Small intestine (tissue), 7 donors: ENCODE measurements at regions not wholly inside any gene's neighbourhood (a gene's known extent, or its start where the extent isn't known, plus 50 kb on each side); places are given as distances from the start of the nearest gene placed in this dataset.
A peak's percentile ranks its signal among the peaks of the same experiment; 100 is the strongest.
"Not testable (repeated sequence)": the region's sequence is repeated elsewhere in the genome, so short reads cannot be mapped to it uniquely, and the experiment has no call there.

ENCODE experiments used
- DNase-seq, 2 donors: peaks; one replicate each; pipeline versions ENCODE4 v3.0.0 to v3.0.0-alpha.2; 2013
- FAIRE-seq: peaks from 2 replicates; lab custom pipeline; 2012; peaks lifted over from hg19 to GRCh38; lab: Jason Lieb, UNC
- H3K27ac ChIP-seq, 3 donors: one replicate each; pipeline ENCODE4 v1.5.1; 2013; ENCODE audit warnings: low read length in 2 of 3, mild to moderate bottlenecking in 2 of 3, control low read depth in 1 of 3, inconsistent platforms in 1 of 3, low read depth in 1 of 3, moderate library complexity in 1 of 3
- H3K27me3 ChIP-seq, 3 donors: one replicate each; pipeline ENCODE4 v1.6.1; 2013; ENCODE audit warnings: low read length in 3 of 3, inconsistent platforms in 1 of 3; ENCODE audit not compliant: control insufficient read depth in 3 of 3, insufficient read depth in 3 of 3
- H3K36me3 ChIP-seq, 3 donors: one replicate each; pipeline ENCODE4 v1.6.1; 2013; ENCODE audit warnings: low read length in 3 of 3, inconsistent platforms in 1 of 3, low read depth in 1 of 3, mild to moderate bottlenecking in 1 of 3, moderate library complexity in 1 of 3; ENCODE audit not compliant: control insufficient read depth in 3 of 3, insufficient read depth in 2 of 3
- H3K4me1 ChIP-seq, 3 donors: one replicate each; pipeline ENCODE4 v1.6.1; 2013; ENCODE audit warnings: low read length in 2 of 3, inconsistent platforms in 1 of 3, low read depth in 1 of 3, mild to moderate bottlenecking in 1 of 3, moderate library complexity in 1 of 3; ENCODE audit not compliant: control insufficient read depth in 3 of 3, insufficient read depth in 2 of 3
- H3K4me3 ChIP-seq, 3 donors: one replicate each; pipeline ENCODE4 v1.5.1; 2013; ENCODE audit warnings: low read length in 3 of 3, control low read depth in 1 of 3, inconsistent platforms in 1 of 3, low read depth in 1 of 3, mild to moderate bottlenecking in 1 of 3, moderate library complexity in 1 of 3
- H3K9me3 ChIP-seq, 2 donors: one replicate each; pipeline ENCODE4 v1.6.1; 2013; ENCODE audit warnings: low read depth in 1 of 2, low read length in 1 of 2; ENCODE audit not compliant: control insufficient read depth in 2 of 2, insufficient read depth in 1 of 2
- WGBS, 3 donors: extraction: QIAGEN DNeasy Blood & Tissue Kit; methylation state at CpG; one replicate each; pipeline ENCODE4 v1.1.7; 2013; 5-methylcytosine and 5-hydroxymethylcytosine counted together
- donor health status: healthy with polysubstance abuse.
- donor health status: control.
- donor health status: control.
- donor health status: Bipolar disorder and iron deficiency.
- donor health status: healthy.

DNA sequence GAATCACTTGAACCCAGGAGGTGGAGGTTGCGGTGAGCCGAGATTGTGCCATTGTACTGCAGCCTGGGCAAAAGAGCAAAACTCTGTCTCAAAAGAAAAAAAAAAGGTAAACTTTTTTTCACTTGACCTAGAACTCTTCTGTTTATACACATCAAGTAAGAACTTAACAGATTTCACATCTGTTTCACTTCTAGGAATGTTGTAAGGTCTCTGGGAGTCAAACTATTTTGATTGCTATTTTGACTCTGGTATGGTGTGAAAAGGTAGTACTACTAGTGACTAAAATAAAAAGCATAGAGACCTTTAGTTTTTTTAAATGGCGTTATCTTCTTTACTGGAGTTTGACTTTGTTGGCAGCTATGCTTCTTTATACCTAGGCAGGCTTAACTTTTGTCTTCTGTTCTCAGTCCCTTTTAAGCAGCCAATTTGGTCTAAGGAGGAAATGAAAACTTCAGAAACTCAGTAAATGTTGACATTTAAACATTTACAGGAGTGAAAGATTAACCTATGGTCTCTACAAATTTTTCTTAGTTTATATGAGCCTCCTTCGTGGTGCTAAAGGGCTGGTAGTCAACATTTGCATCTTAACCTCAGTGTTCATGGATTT lies 84.7 kb downstream of the METTL2B start:
- not testable (repeated sequence) for H3K27me3 ChIP-seq, H3K27ac ChIP-seq, FAIRE-seq, H3K9me3 ChIP-seq, H3K4me1 ChIP-seq, H3K4me3 ChIP-seq
- H3K36me3 ChIP-seq, result peaks cover 0 to 16% (median 0%) of the 10 kb centered on the region in 3 donors
- peak in 1 of 2 donors; percentile 3 for DNase-seq
- WGBS, 3 donors, result 65 to 79% (median 78%) methylated on average over 3 to 4 of the region's 4 CpGs

DNA sequence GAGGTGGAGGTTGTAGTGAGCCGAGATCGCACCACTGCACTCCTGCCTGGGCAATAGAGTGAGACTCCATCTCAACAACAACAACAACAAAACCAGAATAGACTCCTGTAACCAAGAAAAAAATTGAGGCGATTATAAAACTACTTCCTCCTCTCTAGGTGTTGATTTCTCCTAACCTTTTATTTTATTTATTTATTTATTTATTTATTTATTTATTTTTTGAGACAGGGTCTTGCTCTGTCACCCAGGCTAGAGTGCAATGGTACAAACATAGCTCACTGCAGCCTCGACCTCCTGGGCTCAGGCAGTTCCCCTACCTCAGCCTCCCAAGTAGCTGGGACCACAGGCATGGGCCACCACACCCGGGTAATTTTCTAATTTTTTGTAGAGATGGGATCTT lies 86.2 kb downstream of the METTL2B start:
- not testable (repeated sequence) for H3K9me3 ChIP-seq, DNase-seq, H3K27me3 ChIP-seq, H3K4me3 ChIP-seq, H3K27ac ChIP-seq, H3K4me1 ChIP-seq, FAIRE-seq
- H3K36me3 ChIP-seq, result peaks cover 0 to 20% (median 0%) of the 10 kb centered on the region in 3 donors
- WGBS, 3 donors, result 98 to 100% (median 100%) methylated on average over 4 to 5 of the region's 5 CpGs

DNA sequence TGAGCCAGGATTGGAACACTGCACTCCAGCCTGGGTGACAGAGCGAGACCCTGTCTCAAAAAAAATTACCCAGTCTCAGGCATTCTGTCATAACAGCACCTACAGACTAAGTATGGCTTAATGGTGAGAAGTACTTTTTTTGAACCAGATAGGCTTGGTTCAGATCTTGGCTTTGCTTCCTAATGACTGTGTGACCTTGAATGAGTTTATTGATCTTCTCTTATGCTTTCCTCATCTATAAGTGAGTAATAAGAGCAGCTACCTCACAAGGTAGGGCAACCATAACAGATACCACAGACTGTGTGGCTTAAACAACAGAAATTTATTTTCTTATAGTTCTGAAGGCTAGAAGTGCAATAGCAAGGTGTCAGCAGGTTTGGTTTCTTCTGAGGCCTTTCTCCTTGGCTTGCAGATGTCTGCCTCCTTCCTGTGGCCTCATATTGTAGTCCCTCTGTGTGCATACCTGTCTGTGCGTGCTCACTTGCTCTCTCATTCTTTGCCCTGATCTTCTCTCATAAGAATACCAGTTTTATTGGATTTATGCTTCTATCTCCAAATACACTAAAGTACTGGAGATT lies 87.7 kb downstream of the METTL2B start:
- not testable (repeated sequence) for H3K9me3 ChIP-seq, H3K27me3 ChIP-seq, FAIRE-seq, H3K4me1 ChIP-seq, H3K4me3 ChIP-seq, H3K27ac ChIP-seq
- DNase-seq, result peak in 1 of 2 donors; percentile 5
- H3K36me3 ChIP-seq, result peaks cover 0 to 15% (median 0%) of the 10 kb centered on the region in 3 donors
- WGBS, 3 donors, result 95 to 100% (median 96%) methylated on average over 1 of the region's 2 CpGs

DNA sequence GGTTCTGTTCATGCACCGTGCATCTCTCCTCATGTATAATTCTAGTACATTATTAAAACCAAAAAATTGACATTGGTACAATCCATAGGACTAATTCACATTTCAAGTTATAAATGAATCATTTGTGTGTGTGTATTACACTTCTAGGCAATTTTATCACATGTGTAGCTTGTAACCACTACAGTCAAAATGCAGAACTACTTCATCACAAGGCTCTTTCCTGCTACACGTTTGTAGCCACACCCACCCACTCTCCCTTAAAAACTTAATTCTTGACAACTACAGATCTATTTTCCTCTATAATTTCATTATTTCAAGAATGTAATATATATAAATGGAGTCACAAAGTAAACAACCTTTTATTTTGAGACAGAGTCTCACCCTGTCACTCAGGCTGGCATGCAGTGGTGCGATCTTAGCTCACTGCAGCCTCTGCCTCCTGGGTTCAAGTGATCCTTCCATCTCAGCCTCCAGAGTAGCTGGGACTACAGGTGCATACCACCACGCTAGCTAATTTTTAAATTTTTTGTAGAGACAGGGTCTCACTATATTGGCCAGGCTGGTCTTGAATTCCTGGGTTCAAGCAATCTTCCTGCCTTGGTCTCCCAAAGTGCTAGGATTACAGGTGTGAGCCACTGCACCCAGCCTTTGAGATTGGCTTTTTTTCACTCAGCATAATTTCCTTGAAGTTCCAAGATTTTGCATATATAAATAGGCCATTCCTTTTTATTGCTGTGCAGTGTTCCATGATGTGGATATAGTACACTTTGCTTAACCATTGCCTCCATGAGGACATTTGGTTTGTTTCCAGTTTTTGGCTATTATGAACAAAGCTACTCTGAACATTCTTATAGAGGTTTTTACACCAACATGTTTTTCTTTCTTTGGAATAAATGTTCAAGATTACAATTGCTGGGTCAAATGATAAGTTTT lies 88.7 kb downstream of the METTL2B start:
- not testable (repeated sequence) for FAIRE-seq, H3K4me3 ChIP-seq, H3K27me3 ChIP-seq, DNase-seq, H3K27ac ChIP-seq, H3K4me1 ChIP-seq, H3K9me3 ChIP-seq
- 71 to 84% (median 79%) methylated on average over 4 of the region's 4 CpGs for WGBS, 3 donors
- peaks cover 0 to 13% (median 0%) of the 10 kb centered on the region in 3 donors for H3K36me3 ChIP-seq

DNA sequence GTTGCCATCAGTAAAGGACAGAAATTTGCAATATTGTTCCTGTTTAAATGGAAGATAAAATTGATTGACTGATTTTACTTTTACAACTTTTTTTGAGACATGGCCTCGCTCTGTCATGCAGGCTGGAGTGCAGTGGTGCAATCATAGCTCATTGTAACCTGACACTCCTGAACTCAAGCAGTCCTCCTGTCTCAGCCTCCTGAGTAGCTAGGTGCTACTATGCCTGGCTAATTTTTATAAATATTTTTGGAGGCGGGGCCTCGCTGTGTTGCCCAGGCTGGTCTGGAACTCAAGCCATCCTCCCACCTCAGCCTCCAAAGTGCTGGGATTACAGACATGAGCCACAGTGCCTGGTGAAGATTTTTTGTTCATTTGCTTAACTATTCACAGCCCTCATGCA lies 96.8 kb upstream of the GARIN1A start:
- not testable (repeated sequence) for DNase-seq, FAIRE-seq, H3K4me3 ChIP-seq, H3K27me3 ChIP-seq, H3K9me3 ChIP-seq, H3K4me1 ChIP-seq, H3K27ac ChIP-seq
- H3K36me3 ChIP-seq, result peaks cover 0 to 20% (median 6%) of the 10 kb centered on the region in 3 donors
- WGBS, 3 donors, result 98 to 99% (median 98%) methylated on average over 3 of the region's 3 CpGs

DNA sequence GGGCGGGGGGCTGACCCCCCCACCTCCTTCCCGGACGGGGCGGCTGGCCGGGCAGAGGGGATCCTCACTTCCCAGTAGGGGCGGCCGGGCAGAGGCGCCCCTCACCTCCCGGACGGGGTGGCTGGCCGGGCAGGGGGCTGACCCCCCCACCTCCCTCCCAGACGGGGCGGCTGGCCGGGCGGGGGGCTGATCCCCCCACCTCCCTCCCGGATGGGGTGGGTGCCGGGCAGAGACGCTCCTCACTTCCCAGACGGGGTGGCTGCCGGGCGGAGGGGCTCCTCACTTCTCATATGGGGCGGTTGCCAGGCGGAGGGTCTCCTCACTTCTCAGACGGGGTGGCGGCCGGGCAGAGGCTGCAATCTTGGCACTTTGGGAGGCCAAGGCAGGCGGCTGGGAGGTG lies 95.1 kb upstream of the GARIN1A start:
- H3K27ac ChIP-seq, H3K9me3 ChIP-seq, H3K27me3 ChIP-seq, H3K4me3 ChIP-seq, DNase-seq, H3K4me1 ChIP-seq, FAIRE-seq: not testable (repeated sequence)
- WGBS, 3 donors, result 98 to 100% (median 98%) methylated on average over 5 to 22 of the region's 27 CpGs
- H3K36me3 ChIP-seq, result peaks cover 0 to 14% (median 6%) of the 10 kb centered on the region in 3 donors

DNA sequence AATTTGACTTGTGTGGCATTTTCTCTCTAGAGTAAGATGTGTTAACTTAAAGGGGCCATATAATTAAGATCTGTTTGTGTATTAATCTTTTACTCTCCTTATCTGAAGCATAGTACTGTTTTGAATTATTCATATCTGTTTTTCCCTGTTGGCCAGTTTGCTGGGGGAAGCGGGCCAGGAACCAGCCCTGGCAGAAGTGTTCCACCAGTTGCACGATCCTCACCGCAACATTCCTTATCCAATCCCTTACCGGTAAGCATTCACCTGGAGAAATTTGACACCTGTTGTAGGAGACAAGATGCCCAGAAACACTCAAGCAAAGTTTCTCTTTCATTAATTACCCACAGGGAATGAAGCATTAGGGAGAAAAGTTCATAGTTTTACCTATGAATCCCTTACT lies 92.2 kb upstream of the GARIN1A start:
- FAIRE-seq, H3K4me3 ChIP-seq, H3K4me1 ChIP-seq, H3K9me3 ChIP-seq, DNase-seq, H3K36me3 ChIP-seq, H3K27ac ChIP-seq, H3K27me3 ChIP-seq: not testable (repeated sequence)
- WGBS, 3 donors, result 87 to 97% (median 90%) methylated on average over 3 to 4 of the region's 4 CpGs

DNA sequence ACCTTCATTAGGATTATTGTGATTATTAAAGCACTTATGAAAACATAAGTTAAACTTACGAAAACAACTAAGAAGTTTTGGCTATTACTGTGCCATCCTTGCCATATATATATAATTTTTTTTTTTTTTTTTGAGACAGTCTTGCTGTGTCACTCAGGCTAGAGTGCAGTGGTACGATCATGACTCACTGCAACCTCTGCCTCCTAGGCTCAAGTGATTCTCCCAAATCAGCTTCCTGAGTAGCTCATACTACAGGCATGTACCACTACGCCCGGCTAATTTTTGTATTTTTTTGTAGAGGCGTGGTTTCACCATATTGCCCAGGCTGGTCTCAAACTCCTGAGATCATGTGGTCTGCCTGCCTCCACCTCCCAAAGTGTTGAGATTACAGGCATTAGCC lies 91.0 kb upstream of the GARIN1A start:
- not testable (repeated sequence) for H3K4me1 ChIP-seq, DNase-seq, H3K27me3 ChIP-seq, H3K27ac ChIP-seq, H3K9me3 ChIP-seq, H3K4me3 ChIP-seq, FAIRE-seq
- WGBS, 3 donors, result 94 to 97% (median 95%) methylated on average over 5 of the region's 5 CpGs
- peaks cover 0 to 14% (median 6%) of the 10 kb centered on the region in 3 donors for H3K36me3 ChIP-seq
